H1 (cell line): ENCODE measurements at regions not wholly inside any gene's neighbourhood (a gene's known extent, or its start where the extent isn't known, plus 50 kb on each side); places are given as distances from the start of the nearest gene placed in this dataset.

Experiments
- CTCF ChIA-PET: fragments of 300-600 bp; sonication (Branson Sonifier 250); formaldehyde crosslinking; loops from one replicate; lab custom pipeline; 2021; ENCODE audit not compliant: partially characterized antibody; lab: Charles Lee
- POLR2A ChIA-PET: fragments of 300-600 bp; sonication (Branson Sonifier 250); formaldehyde crosslinking; loops from one replicate; lab custom pipeline; 2021; ENCODE audit warnings: inconsistent platforms; ENCODE audit not compliant: partially characterized antibody; lab: Charles Lee
- DNase-seq, 2 experiments: peaks; one replicate each; pipeline versions ENCODE4 v3.0.0 to v3.0.0-alpha.2; 2010 to 2022; ENCODE audit warnings: low spot score in 2 of 2, low read depth in 1 of 2, mixed read lengths in 1 of 2
- FAIRE-seq: peaks from 2 replicates; lab custom pipeline; 2011; peaks lifted over from hg19 to GRCh38; lab: Jason Lieb, UNC
- H2AFZ ChIP-seq: 2 replicates; pipeline ENCODE4 v1.8.1; 2012; ENCODE audit warnings: low read length, inconsistent platforms
- H2AK5ac ChIP-seq: 2 replicates; pipeline ENCODE4 v1.6.1; 2013; ENCODE audit warnings: low read depth, low read length
- H2BK120ac ChIP-seq: replicated peaks from 2 replicates; pipeline ENCODE3; 2013; ENCODE audit warnings: low read depth, low read length, inconsistent platforms
- H2BK12ac ChIP-seq: 2 replicates; pipeline ENCODE4 v1.6.1; 2013; ENCODE audit warnings: low read depth, low read length
- H2BK15ac ChIP-seq: 2 replicates; pipeline ENCODE4 v1.6.1; 2013; ENCODE audit warnings: low read length
- H2BK20ac ChIP-seq: 2 replicates; pipeline ENCODE4 v1.6.1; 2013; ENCODE audit warnings: low read length
- H2BK5ac ChIP-seq: 2 replicates; pipeline ENCODE4 v1.6.1; 2013; ENCODE audit warnings: low read depth, low read length
- H3K14ac ChIP-seq: 2 replicates; pipeline ENCODE4 v1.6.1; 2013; ENCODE audit warnings: inconsistent platforms; ENCODE audit not compliant: insufficient read length
- H3K18ac ChIP-seq: 2 replicates; pipeline ENCODE4 v1.6.1; 2013; ENCODE audit warnings: low read length; ENCODE audit errors: extremely low read depth
- H3K23ac ChIP-seq: 2 replicates; pipeline ENCODE4 v1.6.1; 2013; ENCODE audit warnings: inconsistent platforms; ENCODE audit not compliant: insufficient read length
- H3K23me2 ChIP-seq: 2 replicates; pipeline ENCODE4 v1.6.1; 2013; ENCODE audit warnings: low read depth, low read length
- H3K27ac ChIP-seq: 2 replicates; pipeline ENCODE4 v1.6.1; 2011; ENCODE audit warnings: low read depth, low read length, inconsistent platforms
- H3K27me3 ChIP-seq, 4 experiments: replicated peaks in 1 of 4; 1 replicate in 1 of 4; 2 replicates in 3 of 4; pipeline versions ENCODE4 v1.6.1 to v1.8.1; 2011 to 2013; ENCODE audit warnings: low read length in 3 of 4, mild to moderate bottlenecking in 3 of 4, inconsistent platforms in 2 of 4, mixed read lengths in 2 of 4, moderate library complexity in 1 of 4; ENCODE audit not compliant: control insufficient read depth in 3 of 4, insufficient read depth in 3 of 4; ENCODE audit errors: extremely low read depth in 1 of 4
- H3K36me3 ChIP-seq, 4 experiments: 2 replicates each; pipeline versions ENCODE4 v1.6.1 to v1.8.1; 2011 to 2013; ENCODE audit warnings: mild to moderate bottlenecking in 4 of 4, low read length in 3 of 4, moderate library complexity in 2 of 4, control low read depth in 1 of 4, inconsistent platforms in 1 of 4; ENCODE audit not compliant: insufficient read depth in 4 of 4, control insufficient read depth in 2 of 4
- H3K4ac ChIP-seq: replicated peaks from 2 replicates; pipeline ENCODE3; 2013; ENCODE audit warnings: low read length, low read depth, mixed read lengths, inconsistent platforms; ENCODE audit not compliant: insufficient read length
- H3K4me1 ChIP-seq, 4 experiments: replicated peaks in 1 of 4; 1 replicate in 1 of 4; 2 replicates in 3 of 4; pipeline versions ENCODE4 v1.6.1 to v1.8.1; 2011 to 2013; ENCODE audit warnings: low read length in 3 of 4, inconsistent platforms in 2 of 4, mixed read lengths in 1 of 4; ENCODE audit not compliant: insufficient read depth in 4 of 4, control insufficient read depth in 3 of 4
- H3K4me2 ChIP-seq, 2 experiments: 2 replicates each; pipeline versions ENCODE4 v1.6.1 to v1.8.1; 2011 to 2013; ENCODE audit warnings: low read depth in 2 of 2, low read length in 2 of 2, control low read depth in 1 of 2, inconsistent platforms in 1 of 2, mild to moderate bottlenecking in 1 of 2; ENCODE audit not compliant: insufficient read depth in 1 of 2
- H3K4me3 ChIP-seq, 4 experiments: fragments of 200-600, 300-600 bp in 1 of 4; sonication (generic), shearing (Covaris generic), sonication (Bioruptor Twin) in 1 of 4; 2 replicates each; pipeline versions ENCODE4 v1.5.1 to v1.8.1; 2011 to 2016; ENCODE audit warnings: low read length in 4 of 4, low read depth in 3 of 4, control low read depth in 2 of 4, inconsistent platforms in 2 of 4, mild to moderate bottlenecking in 2 of 4, mixed read lengths in 1 of 4, moderate library complexity in 1 of 4; ENCODE audit not compliant: insufficient read depth in 2 of 4; ENCODE audit errors: extremely low read depth in 1 of 4
- H3K56ac ChIP-seq: replicated peaks from 2 replicates; pipeline ENCODE3; 2013; ENCODE audit warnings: low read depth, mild to moderate bottlenecking, mixed read lengths, low read length, inconsistent platforms; ENCODE audit not compliant: insufficient read length
- H3K79me1 ChIP-seq: 2 replicates; pipeline ENCODE4 v1.6.1; 2013; ENCODE audit warnings: low read depth, low read length, control low read depth
- H3K79me2 ChIP-seq, 2 experiments: 2 replicates each; pipeline versions ENCODE4 v1.6.1 to v1.8.1; 2012 to 2013; ENCODE audit warnings: low read length in 2 of 2, mild to moderate bottlenecking in 2 of 2, inconsistent platforms in 1 of 2; ENCODE audit not compliant: insufficient read depth in 2 of 2, control insufficient read depth in 1 of 2
- H3K9ac ChIP-seq, 4 experiments: replicated peaks in 1 of 4; 1 replicate in 1 of 4; 2 replicates in 3 of 4; pipeline versions ENCODE4 v1.6.1 to v1.8.1; 2011 to 2013; ENCODE audit warnings: low read depth in 3 of 4, low read length in 3 of 4, control low read depth in 2 of 4, mild to moderate bottlenecking in 2 of 4, moderate library complexity in 2 of 4, inconsistent platforms in 1 of 4; ENCODE audit errors: extremely low read depth in 1 of 4
- H3K9me3 ChIP-seq, 2 experiments: 2 replicates each; pipeline versions ENCODE4 v1.6.1 to v1.8.1; 2012 to 2013; ENCODE audit warnings: mild to moderate bottlenecking in 2 of 2, moderate library complexity in 2 of 2, control low read depth in 1 of 2, inconsistent platforms in 1 of 2, low read depth in 1 of 2, low read length in 1 of 2, mixed read lengths in 1 of 2; ENCODE audit not compliant: insufficient read depth in 2 of 2
- H4K20me1 ChIP-seq, 2 experiments: replicated peaks in 1 of 2; 2 replicates each; pipeline versions ENCODE3 to v1.8.1; 2011 to 2013; ENCODE audit warnings: inconsistent platforms in 2 of 2, low read length in 2 of 2, mild to moderate bottlenecking in 1 of 2; ENCODE audit not compliant: insufficient read depth in 2 of 2, control insufficient read depth in 1 of 2
- H4K5ac ChIP-seq: 2 replicates; pipeline ENCODE4 v1.6.1; 2013; ENCODE audit warnings: low read length, low read depth, mixed read lengths, inconsistent platforms; ENCODE audit not compliant: insufficient read length
- H4K8ac ChIP-seq: 2 replicates; pipeline ENCODE4 v1.8.0; 2013; ENCODE audit warnings: mild to moderate bottlenecking, moderate library complexity, low read length, inconsistent platforms; ENCODE audit not compliant: insufficient read depth; ENCODE audit errors: extremely low read depth
- H4K91ac ChIP-seq: replicated peaks from 2 replicates; pipeline ENCODE3; 2013; ENCODE audit warnings: low read length, mixed read lengths, inconsistent platforms; ENCODE audit not compliant: insufficient read length
- PHF8 ChIP-seq: fragments of 200-600 bp; sonication (generic); conservative IDR thresholded peaks from 2 replicates; pipeline ENCODE4 v1.7.1; 2012; ENCODE audit warnings: low read depth, mild to moderate bottlenecking, inconsistent platforms, low read length, moderate library complexity
- SUZ12 ChIP-seq: fragments of 200-600 bp; sonication (generic); IDR thresholded peaks from 2 replicates; pipeline ENCODE4 v1.6.1; 2012; ENCODE audit warnings: mild to moderate bottlenecking, inconsistent platforms, low read length, moderate library complexity, mixed read lengths
- WGBS, 2 experiments: shearing (Covaris generic) in 1 of 2; methylation state at CpG; one replicate each; pipeline versions ENCODE4 v1.1.6 to v1.1.7; 2013 to 2015; ENCODE audit warnings: low lambda C conversion rate in 2 of 2, mixed read lengths in 2 of 2, inconsistent platforms in 1 of 2, low coverage in 1 of 2, missing lambda C conversion rate in 1 of 2; ENCODE audit not compliant: insufficient replicate concordance in 2 of 2, insufficient coverage in 1 of 2, insufficient read length in 1 of 2; ENCODE audit errors: extremely low coverage in 1 of 2, missing lambda C conversion rate in 1 of 2; 5-methylcytosine and 5-hydroxymethylcytosine counted together

DNA sequence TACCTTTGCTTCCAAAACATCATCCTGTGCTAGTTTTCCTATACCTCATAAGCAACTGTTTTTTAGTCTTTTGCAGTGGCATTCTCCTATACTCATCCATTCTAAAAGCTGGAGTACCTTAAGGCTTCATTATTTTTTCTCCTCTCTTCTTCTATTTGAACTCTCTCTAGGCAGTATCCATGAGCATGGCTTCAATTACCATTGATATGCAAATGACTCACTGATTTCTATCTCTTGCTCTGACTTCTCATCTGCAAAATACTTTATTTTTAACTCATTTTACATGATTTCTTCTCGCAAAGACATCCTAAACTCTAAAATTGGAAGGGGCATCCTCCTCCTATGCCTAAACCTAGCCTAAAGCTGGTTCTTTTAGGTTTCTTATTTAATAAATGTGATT, 365.1 kb upstream of the NUDT12 start:
- Histone ChIP-seq H2AK5ac (no peak overlapping the region), H3K23ac (no peak overlapping the region), H2BK15ac (no peak overlapping the region), H3K14ac (no peak overlapping the region), H2BK12ac (no peak overlapping the region), H3K56ac (no peak overlapping the region), H3K4me1 (0 out of 7 replicates have a peak, but pooled peaks cover 0 to 2% (median 0%) of the 10 kb centered on the region in 4 experiments), H4K20me1 (no peaks in the 10 kb centered on the region), H3K9ac (no peak overlapping the region), H2BK120ac (no peak overlapping the region), H3K36me3 (no peaks in the 10 kb centered on the region), H3K27me3 (peaks cover 0 to 1% (median 0%) of the 10 kb centered on the region in 4 experiments; a peak in 1 of 7 replicates), H2BK20ac (no peak overlapping the region), H2BK5ac (no peak overlapping the region), H3K27ac (no peak overlapping the region), H4K8ac (no peak overlapping the region), H3K18ac (no peak overlapping the region), H2AFZ (no peak overlapping the region), H3K4me3 (no peak overlapping the region), H4K5ac (no peak overlapping the region), H3K79me1 (no peaks in the 10 kb centered on the region), H3K9me3 (no peaks in the 10 kb centered on the region), H3K23me2 (peaks cover 2% of the 10 kb centered on the region; the same call in 1 of the 2 replicates), H3K79me2 (no peaks in the 10 kb centered on the region), H4K91ac (no peak overlapping the region), H3K4me2 (no peak overlapping the region), H3K4ac (no peak overlapping the region)
- 91% methylated on average over 1 of the region's 1 CpG; no CpG with 5 or more reads in 1 of the 2 experiments for WGBS, 2 experiments
- DNase-seq (no peak), FAIRE-seq (no peak)
- CTCF ChIA-PET: interaction anchor here (1.4 kb wide), 1 partner anchor 98 kb away, joined by 3 read pairs; no protein-coding TSS in a partner anchor
- POLR2A ChIA-PET: no interaction called here
- no peak for TF ChIP-seq SUZ12
- no peak for TF ChIP-seq PHF8
